NCI-H146 (cell line): ENCODE measurements at regions not wholly inside any gene's neighbourhood (a gene's known extent, or its start where the extent isn't known, plus 50 kb on each side); places are given as distances from the start of the nearest gene placed in this dataset.

Experiments used
- DNase-seq: peaks from one replicate; lab custom pipeline; 2025; lab: John Stamatoyannopoulos, UW

- DNase-seq: no peak
Measured at GRCh38 chr21:15373941-15374340, 309.1 kb upstream of the NRIP1 start.

- DNase-seq: no peak
Measured at GRCh38 chr21:15379776-15380175, 315.0 kb upstream of the NRIP1 start.

DNA sequence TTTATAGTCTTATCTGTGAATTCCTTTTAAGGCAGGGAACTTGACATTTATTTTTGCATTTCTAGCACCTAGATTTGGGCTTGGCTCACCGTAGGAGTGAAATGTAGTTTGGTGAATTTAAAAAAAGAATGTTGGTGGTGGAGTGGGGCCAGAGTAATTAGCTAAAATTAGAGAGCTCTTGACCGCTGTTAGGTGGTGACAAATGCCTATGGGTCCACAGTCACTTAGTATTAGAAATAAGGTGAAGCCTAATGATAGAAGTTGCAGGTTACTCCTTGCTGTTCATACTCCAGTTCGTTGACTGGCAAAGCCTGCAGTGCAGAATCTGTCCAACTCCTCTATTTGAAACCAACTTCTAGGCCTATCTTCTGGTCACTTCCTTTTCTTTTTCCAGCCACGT, 318.8 kb upstream of the NRIP1 start:
- no peak for DNase-seq

DNA sequence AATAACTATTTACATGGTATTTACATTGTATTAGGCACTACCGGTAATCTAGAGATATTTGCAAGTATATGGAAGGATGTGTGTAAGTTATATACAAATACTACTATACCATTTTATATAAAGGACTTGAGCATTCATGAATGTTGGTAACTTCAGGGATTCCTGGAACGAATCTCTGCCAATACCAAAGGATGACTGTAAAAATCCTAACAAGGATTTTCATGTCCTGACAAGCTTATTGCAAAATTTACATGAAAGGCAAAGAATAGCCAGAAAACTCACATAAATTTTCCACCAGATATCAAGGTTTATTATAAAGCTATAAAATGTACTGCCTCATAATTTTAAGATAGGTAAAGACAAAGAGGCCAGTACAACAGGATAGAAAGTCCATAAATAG, 325.2 kb upstream of the NRIP1 start:
- no peak for DNase-seq

DNA sequence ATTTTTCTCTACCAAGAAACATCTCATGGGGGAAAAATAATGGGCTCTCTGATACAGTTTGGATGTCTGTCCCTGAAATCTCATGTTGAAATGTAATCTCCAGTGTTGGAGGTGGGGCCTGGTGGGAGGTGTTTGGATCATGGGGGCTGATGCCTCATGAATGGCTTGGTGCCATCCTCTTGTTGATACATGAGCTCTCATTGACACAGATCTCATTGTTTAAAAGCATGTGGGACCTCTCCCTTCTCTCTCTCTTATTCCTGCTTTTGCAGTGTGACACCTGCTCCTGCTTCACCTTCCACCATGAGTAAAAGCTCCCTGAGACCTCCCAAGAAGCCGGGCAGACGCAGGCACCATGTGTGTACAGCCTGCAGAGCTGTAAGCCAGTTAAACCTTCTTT, 332.5 kb upstream of the NRIP1 start:
- no peak for DNase-seq

- DNase-seq: no peak
Measured at GRCh38 chr21:15400905-15401304, 328.9 kb upstream of the USP25 start.

GRCh38 chr21:15401331-15401730, 328.5 kb upstream of the USP25 start:
- no peak for DNase-seq

- DNase-seq: no peak
Measured at GRCh38 chr21:15405214-15405613, 324.6 kb upstream of the USP25 start.

- DNase-seq: no peak
Measured at GRCh38 chr21:15406791-15407190, 323.0 kb upstream of the USP25 start.

DNA sequence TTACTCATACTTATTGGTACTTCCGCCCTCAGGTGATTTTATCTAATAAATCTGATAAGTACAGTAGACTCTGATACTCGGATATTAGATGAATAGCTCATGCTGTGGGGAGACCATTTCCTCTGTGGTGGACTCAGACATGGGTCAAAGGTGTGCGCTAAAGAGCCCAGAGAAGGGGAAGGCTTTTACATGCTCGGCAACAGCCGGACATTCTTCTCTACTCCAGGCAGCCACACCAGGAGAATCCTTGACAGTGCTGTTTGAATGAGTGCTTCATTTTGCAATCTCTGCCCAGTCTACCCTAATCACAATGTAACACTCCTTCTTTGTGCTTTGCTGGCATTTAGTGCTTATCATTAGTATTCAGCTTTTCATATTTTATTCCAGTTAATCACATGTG, 322.2 kb upstream of the USP25 start:
- no peak for DNase-seq

GRCh38 chr21:15408089-15408488, 321.7 kb upstream of the USP25 start:
- DNase-seq: no peak

DNA sequence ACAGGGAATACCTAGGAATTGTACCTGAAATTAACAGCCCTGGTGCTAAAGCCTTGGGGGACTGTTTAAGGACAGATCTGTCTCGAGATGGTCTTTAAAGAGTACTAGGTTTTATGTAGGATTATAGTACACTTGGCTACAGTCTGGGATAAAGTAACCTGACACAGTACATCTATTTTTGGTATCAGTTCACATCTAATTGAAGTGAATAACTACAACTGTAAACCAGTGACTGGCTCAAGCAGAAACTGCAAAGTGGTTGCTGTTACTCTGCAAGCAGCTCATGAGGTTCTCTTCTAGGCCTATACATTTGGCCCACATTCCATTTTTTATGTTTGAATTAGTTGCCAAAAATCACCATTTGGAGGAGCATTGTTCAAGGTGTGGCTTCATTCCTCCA, 320.8 kb upstream of the USP25 start:
- DNase-seq: no peak

- no peak for DNase-seq
Measured at GRCh38 chr21:15410853-15411252, 318.9 kb upstream of the USP25 start.

DNA sequence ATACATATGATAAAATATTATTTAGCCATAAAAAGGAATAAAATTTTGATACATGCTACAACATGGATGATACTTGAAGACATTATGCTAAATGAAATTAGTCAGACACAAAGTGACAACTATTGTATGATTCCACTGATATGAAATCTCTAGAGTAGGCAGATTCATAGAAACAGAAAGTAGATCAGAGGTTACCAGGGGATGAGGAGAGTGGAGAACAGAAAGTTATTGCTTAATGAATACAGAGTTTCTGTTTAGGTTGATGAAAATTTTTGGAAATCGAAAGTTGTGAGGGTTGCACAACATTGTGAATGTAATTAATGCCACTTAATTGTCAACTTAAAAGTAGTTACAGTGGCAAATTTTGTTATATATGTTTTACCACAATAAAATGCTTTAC, 315.7 kb upstream of the USP25 start:
- no peak for DNase-seq

DNA sequence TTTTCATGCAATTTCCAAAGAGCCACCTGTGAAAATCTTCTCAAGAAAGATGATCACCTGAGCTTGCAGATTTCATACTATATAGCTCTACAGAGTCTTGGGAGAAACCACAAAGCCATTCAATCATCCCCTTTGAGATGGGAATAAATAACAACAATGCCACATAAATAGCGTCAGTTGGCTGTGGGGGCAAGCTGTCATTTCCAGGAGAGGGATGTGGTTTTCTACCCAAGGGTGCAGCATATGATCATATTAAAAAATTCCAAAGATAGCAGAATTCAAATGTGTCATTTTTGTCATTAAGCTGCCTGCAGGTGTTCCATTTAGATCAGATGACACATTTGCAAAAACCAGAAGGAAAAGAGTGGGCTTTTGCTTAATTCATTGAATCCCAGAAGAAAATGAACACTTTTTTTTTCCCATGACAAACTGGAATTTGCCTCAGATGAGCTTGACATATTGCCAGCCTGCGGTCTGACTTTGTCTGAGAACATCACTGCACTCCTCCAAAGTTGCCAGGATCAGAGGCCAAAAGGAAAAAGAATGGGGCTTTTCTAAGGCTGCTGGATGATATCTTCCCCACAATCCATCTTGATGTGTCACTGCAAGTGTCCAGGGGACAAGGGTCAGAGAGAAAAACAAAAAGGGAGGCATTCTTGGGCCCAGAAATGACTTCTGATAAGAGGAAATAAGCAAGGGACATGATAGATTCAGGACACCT, 314.1 kb upstream of the USP25 start:
- DNase-seq: no peak

DNA sequence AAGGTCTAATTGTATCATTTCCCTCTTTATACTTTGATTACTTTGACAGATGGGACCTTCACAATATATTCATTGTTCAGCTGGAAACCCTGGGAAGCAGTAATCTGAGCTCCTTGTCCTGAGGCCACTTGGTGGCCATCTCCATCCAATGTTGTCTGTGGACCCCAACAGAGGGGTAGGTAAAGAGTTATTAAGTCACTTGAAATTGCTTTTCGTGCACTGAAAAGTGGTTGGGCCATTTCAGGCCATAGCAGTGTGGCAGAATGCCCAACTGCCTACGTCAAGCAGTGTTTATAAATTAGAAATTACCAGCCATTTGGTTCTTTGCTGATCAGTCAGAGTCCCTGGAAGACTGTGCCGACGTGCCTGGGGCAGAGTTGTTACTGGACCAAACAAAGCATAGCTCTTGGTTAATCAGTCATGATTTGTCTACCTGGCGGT, 308.3 kb upstream of the USP25 start:
- DNase-seq: peak; percentile 4

DNA sequence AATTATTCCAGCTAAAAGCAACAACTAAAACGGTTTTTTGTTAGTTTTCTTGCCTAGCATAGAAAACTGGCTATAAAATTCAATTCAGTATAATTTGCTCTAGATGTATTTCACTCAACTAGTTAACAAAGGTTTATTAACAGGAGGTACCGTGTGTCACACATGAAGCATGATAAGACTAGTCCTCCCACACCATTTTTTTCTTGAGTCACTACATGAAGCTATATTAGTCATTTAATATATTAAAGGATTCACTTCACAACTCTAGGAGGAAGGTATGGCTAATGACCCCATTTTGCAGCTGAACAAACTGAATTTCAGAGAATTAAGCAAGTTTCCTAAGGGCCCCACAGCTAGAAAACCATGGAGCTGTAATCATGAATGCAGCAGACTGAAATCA, 307.8 kb upstream of the USP25 start:
- DNase-seq: no peak

DNA sequence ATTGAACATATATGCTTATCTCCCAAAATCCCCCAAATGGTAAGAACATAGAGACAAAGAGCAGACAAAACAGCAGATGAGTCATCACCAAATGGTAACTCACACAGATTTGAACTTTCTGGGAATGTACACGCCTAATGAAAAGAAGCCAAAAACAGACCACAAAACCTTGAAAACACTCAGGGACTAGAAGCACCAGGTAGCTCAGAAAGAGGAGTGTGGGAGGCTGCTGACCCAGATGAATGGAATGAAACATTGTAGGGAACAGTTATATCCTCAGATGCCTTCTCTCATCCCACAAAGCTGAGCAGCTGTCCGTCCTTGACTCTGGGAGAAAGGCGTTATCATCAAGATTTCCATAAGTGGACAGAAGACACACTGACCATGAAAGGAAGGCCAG, 307.0 kb upstream of the USP25 start:
- DNase-seq: no peak

DNA sequence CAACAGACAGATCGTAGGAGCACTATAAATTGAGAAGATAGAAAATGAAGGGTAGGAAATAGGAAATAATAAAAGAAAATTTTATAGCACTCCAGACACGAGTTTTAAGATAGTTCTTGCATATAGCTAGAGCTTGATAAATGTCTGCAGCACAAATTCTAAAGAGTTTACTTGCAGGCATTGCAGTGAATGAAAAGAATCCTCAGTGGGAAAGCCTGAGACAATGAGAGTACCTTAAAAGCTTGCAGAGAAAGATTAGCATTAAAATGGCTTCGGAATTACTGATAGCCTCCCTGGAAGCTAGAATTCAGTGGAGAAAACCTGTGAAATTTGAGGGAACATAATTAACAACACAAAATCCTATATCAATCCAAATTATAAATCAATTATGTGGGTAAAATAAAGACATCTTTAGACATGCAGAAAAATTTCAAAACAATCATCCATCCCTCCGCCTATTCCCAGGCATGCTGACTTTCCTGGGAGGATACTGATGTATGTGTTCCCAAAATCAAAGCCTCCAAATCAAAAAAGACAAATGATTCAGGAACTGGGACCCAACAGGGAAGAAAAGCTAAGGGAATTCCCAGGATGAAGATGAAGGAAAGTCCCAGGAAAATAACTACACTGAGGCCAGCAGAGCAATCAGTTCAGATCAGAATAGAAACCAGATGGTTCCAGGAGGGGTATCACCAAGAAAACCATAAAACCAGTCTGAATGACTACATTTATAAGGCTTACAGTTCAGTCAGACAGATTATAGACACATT, 305.9 kb upstream of the USP25 start:
- DNase-seq: no peak

- DNase-seq: no peak
Measured at GRCh38 chr21:15425049-15425448, 304.7 kb upstream of the USP25 start.

DNA sequence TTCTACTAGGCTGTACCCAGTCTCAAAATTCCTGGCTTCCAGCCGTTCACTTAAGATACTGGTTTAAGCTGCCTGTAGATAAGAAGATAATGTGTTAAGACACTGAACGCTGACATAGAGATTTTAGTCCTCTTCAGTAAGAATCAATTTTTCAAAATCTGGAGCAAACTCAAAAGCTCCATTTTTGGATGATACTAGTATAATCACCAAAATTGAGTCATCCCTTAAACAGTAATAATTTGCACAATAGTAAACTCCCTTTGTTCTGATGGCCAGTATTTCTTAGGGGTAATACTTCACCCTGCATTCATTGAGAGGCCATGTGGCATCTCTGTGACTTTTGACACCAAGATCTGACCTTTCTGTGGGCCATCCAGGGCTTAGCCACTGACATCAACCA, 299.8 kb upstream of the USP25 start:
- DNase-seq: no peak

- no peak for DNase-seq
Measured at GRCh38 chr21:15430577-15430976, 299.2 kb upstream of the USP25 start.

DNA sequence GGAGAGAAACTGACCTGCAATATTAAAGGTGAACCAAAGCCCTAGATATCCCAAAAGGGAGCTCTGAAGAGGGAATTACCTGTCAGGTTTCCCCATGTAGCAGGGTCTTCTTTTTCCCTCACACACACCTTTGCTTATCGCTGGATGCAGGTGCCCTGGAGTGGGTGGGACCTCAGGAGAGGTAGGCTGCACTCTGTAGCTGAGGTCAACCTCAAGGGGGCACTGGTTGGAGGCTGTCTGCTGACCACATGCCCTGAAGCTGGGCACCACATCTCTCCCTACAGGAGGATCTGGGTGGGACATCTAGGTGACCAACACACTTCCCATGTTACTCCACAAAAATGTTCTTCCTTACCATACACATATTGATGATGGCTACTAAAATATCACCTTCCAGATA, 298.7 kb upstream of the USP25 start:
- DNase-seq: no peak

DNA sequence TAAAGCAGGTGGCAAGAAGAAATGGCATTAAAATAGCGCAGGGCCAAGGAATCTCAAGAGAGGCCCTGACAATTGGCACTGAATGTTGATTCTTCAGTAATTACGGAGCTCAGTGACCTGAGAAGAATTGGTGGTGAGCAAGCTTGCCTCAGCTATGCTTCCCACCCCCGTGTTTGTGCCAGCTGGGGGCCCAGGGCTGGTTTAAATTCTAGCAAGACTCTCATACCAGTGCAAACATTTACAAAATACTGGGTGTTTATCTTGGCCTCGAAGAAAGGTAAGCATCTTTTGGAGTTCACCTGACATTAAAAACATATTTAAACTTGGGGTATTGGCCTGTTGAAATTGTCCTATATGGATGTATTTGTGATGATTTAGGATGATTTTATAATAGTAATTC, 296.7 kb upstream of the USP25 start:
- no peak for DNase-seq
